ENCODE measurements at regions not wholly inside any gene's neighbourhood (a gene's known extent, or its start where the extent isn't known, plus 50 kb on each side); places are given as distances from the start of the nearest gene placed in this dataset.

DNA sequence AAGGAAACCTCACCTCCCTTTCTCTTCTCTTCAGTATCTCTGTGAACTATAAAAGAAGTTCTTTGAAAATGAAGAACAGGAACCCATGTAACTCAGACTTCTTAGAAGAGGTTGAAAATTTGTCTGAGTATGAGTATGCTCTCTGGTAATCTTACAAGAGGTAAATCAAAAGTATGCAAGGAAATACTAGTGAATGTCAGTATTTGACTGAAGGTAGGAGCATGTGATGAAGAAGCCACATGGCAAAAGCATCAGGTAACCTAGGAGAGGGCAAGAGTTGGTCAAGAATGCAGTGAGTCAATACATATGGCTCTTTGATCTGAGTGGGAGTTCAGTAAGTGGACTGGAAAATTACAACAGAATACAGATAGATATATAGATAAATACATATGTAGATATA lies 133.0 kb upstream of the NECTIN3 start:
- TF ChIP-seq SP1 (CRISPR knock-in tag; IDR thresholded peaks at IDR 0.05) (no peak), EP300 (IDR thresholded peaks at IDR 0.05; ENCODE audit: low read length) (no peak)
- TF ChIP-seq, protein P1, sequence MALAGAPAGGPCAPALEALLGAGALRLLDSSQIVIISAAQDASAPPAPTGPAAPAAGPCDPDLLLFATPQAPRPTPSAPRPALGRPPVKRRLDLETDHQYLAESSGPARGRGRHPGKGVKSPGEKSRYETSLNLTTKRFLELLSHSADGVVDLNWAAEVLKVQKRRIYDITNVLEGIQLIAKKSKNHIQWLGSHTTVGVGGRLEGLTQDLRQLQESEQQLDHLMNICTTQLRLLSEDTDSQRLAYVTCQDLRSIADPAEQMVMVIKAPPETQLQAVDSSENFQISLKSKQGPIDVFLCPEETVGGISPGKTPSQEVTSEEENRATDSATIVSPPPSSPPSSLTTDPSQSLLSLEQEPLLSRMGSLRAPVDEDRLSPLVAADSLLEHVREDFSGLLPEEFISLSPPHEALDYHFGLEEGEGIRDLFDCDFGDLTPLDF (CRISPR knock-in tag; IDR thresholded peaks at IDR 0.05): no peak
- TF ChIP-seq, protein P2, sequence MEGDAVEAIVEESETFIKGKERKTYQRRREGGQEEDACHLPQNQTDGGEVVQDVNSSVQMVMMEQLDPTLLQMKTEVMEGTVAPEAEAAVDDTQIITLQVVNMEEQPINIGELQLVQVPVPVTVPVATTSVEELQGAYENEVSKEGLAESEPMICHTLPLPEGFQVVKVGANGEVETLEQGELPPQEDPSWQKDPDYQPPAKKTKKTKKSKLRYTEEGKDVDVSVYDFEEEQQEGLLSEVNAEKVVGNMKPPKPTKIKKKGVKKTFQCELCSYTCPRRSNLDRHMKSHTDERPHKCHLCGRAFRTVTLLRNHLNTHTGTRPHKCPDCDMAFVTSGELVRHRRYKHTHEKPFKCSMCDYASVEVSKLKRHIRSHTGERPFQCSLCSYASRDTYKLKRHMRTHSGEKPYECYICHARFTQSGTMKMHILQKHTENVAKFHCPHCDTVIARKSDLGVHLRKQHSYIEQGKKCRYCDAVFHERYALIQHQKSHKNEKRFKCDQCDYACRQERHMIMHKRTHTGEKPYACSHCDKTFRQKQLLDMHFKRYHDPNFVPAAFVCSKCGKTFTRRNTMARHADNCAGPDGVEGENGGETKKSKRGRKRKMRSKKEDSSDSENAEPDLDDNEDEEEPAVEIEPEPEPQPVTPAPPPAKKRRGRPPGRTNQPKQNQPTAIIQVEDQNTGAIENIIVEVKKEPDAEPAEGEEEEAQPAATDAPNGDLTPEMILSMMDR (IDR thresholded peaks at IDR 0.05 in 2 of 3, conservative IDR thresholded peaks at IDR 0.05 in 1 of 3; ENCODE audit: insufficient read depth in 2 of 3, low read depth in 1 of 3, low read length in 3 of 3): no peak

Data from K562 (cell line).